Neural cell (in vitro differentiated cells): ENCODE measurements at regions not wholly inside any gene's neighbourhood (a gene's known extent, or its start where the extent isn't known, plus 50 kb on each side); places are given as distances from the start of the nearest gene placed in this dataset.

Experiments used
- H2AFZ ChIP-seq: fragments of 200-600, 300-800 bp; sonication (generic), shearing (Covaris generic); 2 replicates; pipeline ENCODE4 v1.6.0; 2014; ENCODE audit warnings: low read depth, mild to moderate bottlenecking, antibody characterized with exemption, low read length, moderate library complexity
- H3F3A ChIP-seq: fragments of 200-600 bp; shearing (Covaris generic); 2 replicates; pipeline ENCODE4 v1.6.1; 2016; ENCODE audit warnings: mild to moderate bottlenecking, moderate library complexity, mixed read lengths, antibody characterized with exemption, low read length; ENCODE audit not compliant: insufficient read depth, poor library complexity, severe bottlenecking
- H3K27ac ChIP-seq: fragments of 200-600, 300-800 bp; sonication (generic), shearing (Covaris generic); 2 replicates; pipeline ENCODE4 v1.5.1; 2014; ENCODE audit warnings: mild to moderate bottlenecking, low read length, moderate library complexity
- H3K27me3 ChIP-seq: fragments of 300-800, 200-600 bp; sonication (generic), shearing (Covaris generic); 2 replicates; pipeline ENCODE4 v1.6.0; 2014; ENCODE audit warnings: mild to moderate bottlenecking, low read depth, low read length, moderate library complexity; ENCODE audit not compliant: insufficient read depth
- H3K36me3 ChIP-seq: fragments of 300-800, 200-600 bp; sonication (generic), shearing (Covaris generic); 2 replicates; pipeline ENCODE4 v1.5.1; 2014; ENCODE audit warnings: mild to moderate bottlenecking, antibody characterized with exemption, low read length, moderate library complexity; ENCODE audit not compliant: insufficient read depth
- H3K4me2 ChIP-seq: fragments of 300-800, 200-600 bp; sonication (generic), shearing (Covaris generic); 2 replicates; pipeline ENCODE4 v1.6.0; 2014; ENCODE audit warnings: mild to moderate bottlenecking, low read length
- H3K4me3 ChIP-seq: fragments of 300-800, 200-600 bp; sonication (generic), shearing (Covaris generic); 2 replicates; pipeline ENCODE4 v1.5.1; 2014; ENCODE audit warnings: mild to moderate bottlenecking, low read length, moderate library complexity
- H3K79me2 ChIP-seq: fragments of 200-600 bp; shearing (Covaris generic); replicated peaks from 2 replicates; pipeline ENCODE4 v1.6.0; 2014; ENCODE audit warnings: mild to moderate bottlenecking, low read length, moderate library complexity; ENCODE audit not compliant: insufficient read depth
- H3K9ac ChIP-seq: fragments of 300-800, 200-600 bp; sonication (generic), shearing (Covaris generic); 2 replicates; pipeline ENCODE4 v1.6.1; 2016; ENCODE audit warnings: mild to moderate bottlenecking, low read length, mixed read lengths
- H3K9me2 ChIP-seq: fragments of 200-600 bp; shearing (Covaris generic); 2 replicates; pipeline ENCODE4 v1.6.1; 2016; ENCODE audit warnings: mild to moderate bottlenecking, low read length, mixed read lengths; ENCODE audit not compliant: insufficient read depth
- H3K9me3 ChIP-seq: fragments of 200-600, 300-800 bp; sonication (generic), shearing (Covaris generic); 2 replicates; pipeline ENCODE4 v1.6.1; 2016; ENCODE audit warnings: mild to moderate bottlenecking, mixed run types, low read length, moderate library complexity, mixed read lengths
- H4K20me1 ChIP-seq: fragments of 200-600 bp; shearing (Covaris generic); 2 replicates; pipeline ENCODE4 v1.6.1; 2016; ENCODE audit warnings: mild to moderate bottlenecking, mixed run types; ENCODE audit not compliant: insufficient read depth
- CTCF ChIP-seq: fragments of 450-650 bp; IDR thresholded peaks from 2 replicates; pipeline ENCODE4 v1.5.1; 2014; ENCODE audit warnings: antibody characterized with exemption, mild to moderate bottlenecking, moderate library complexity; ENCODE audit not compliant: poor library complexity, severe bottlenecking
- EP300 ChIP-seq: fragments of 450-650 bp; conservative IDR thresholded peaks from 2 replicates; pipeline ENCODE4 v1.6.1; 2014; ENCODE audit warnings: antibody characterized with exemption, mild to moderate bottlenecking, moderate library complexity; ENCODE audit not compliant: poor library complexity, severe bottlenecking
- EZH2 ChIP-seq: fragments of 200-600, 300-800 bp; shearing (Covaris generic), sonication (generic); IDR thresholded peaks from 2 replicates; pipeline ENCODE4 v1.6.1; 2014; ENCODE audit warnings: antibody characterized with exemption, low read length, borderline replicate concordance, mild to moderate bottlenecking; ENCODE audit not compliant: insufficient read depth, poor library complexity, severe bottlenecking
- MXI1 ChIP-seq: fragments of 450-650 bp; conservative IDR thresholded peaks from 2 replicates; pipeline ENCODE4 v1.6.1; 2014; ENCODE audit warnings: antibody characterized with exemption, mild to moderate bottlenecking; ENCODE audit not compliant: poor library complexity, severe bottlenecking
- POLR2AphosphoS5 ChIP-seq: IDR thresholded peaks from 2 replicates; pipeline ENCODE4 v1.6.1; 2012
- RAD21 ChIP-seq: fragments of 450-650 bp; conservative IDR thresholded peaks from 2 replicates; pipeline ENCODE4 v1.6.1; 2014; ENCODE audit warnings: antibody characterized with exemption, mild to moderate bottlenecking, moderate library complexity
- REST ChIP-seq: IDR thresholded peaks from 2 replicates; pipeline ENCODE4 v1.6.1; 2012; ENCODE audit warnings: borderline replicate concordance
- SMC3 ChIP-seq: fragments of 450-650 bp; conservative IDR thresholded peaks from 2 replicates; pipeline ENCODE4 v1.6.1; 2014; ENCODE audit warnings: antibody characterized with exemption, mild to moderate bottlenecking, moderate library complexity; ENCODE audit not compliant: poor library complexity
- TAF1 ChIP-seq: IDR thresholded peaks from 2 replicates; pipeline ENCODE4 v1.6.1; 2012; ENCODE audit warnings: low read depth

GRCh38 chr5:67897431-67897830, 318.1 kb upstream of the PIK3R1 start:
- no peaks in the 10 kb centered on the region for H3K79me2 ChIP-seq
- H3K36me3 ChIP-seq, result no peaks in the 10 kb centered on the region
- no peak for TF ChIP-seq CTCF
- TF ChIP-seq TAF1, result no peak
- no peak for TF ChIP-seq RAD21
- H3K4me3 ChIP-seq, result no peak overlapping the region
- no peaks in the 10 kb centered on the region for H3K27me3 ChIP-seq
- no peak overlapping the region for H2AFZ ChIP-seq
- no peak overlapping the region for H3K9ac ChIP-seq
- H3K9me2 ChIP-seq, result no peaks in the 10 kb centered on the region
- no peaks in the 10 kb centered on the region for H3F3A ChIP-seq
- H3K27ac ChIP-seq, result no peak overlapping the region
- H3K4me2 ChIP-seq, result no peak overlapping the region
- no peaks in the 10 kb centered on the region for H3K9me3 ChIP-seq
- no peaks in the 10 kb centered on the region for H4K20me1 ChIP-seq

GRCh38 chr5:67896930-67897313, 318.6 kb upstream of the PIK3R1 start:
- no peak for TF ChIP-seq POLR2AphosphoS5
- no peak for TF ChIP-seq CTCF
- TF ChIP-seq TAF1, result no peak
- no peak for TF ChIP-seq RAD21
- TF ChIP-seq SMC3, result no peak
- TF ChIP-seq EP300, result no peak
- TF ChIP-seq REST, result no peak
- no peak for TF ChIP-seq EZH2
- no peak for TF ChIP-seq MXI1

More at GRCh38 chr5:67896930-67897313, 318.6 kb upstream of the PIK3R1 start:
- H3K79me2 ChIP-seq, result no peaks in the 10 kb centered on the region
- no peak overlapping the region for H3K4me2 ChIP-seq
- H3K27ac ChIP-seq, result no peak overlapping the region
- H3K9me3 ChIP-seq, result no peaks in the 10 kb centered on the region
- H3K4me3 ChIP-seq, result no peak overlapping the region
- no peak overlapping the region for H3K9ac ChIP-seq
- H4K20me1 ChIP-seq, result no peaks in the 10 kb centered on the region
- H3F3A ChIP-seq, result no peaks in the 10 kb centered on the region
- no peaks in the 10 kb centered on the region for H3K27me3 ChIP-seq
- no peaks in the 10 kb centered on the region for H3K9me2 ChIP-seq
- H3K36me3 ChIP-seq, result no peaks in the 10 kb centered on the region
- H2AFZ ChIP-seq, result no peak overlapping the region
